GM23338 (cell line): ENCODE measurements at regions not wholly inside any gene's neighbourhood (a gene's known extent, or its start where the extent isn't known, plus 50 kb on each side); places are given as distances from the start of the nearest gene placed in this dataset.

Source experiments
- ATAC-seq: fragments of 200-7000 bp; cut with Tn5 transposase; 3 replicates; pipeline ENCODE4 v1.9.1; 2020
- DNase-seq: peaks from one replicate; pipeline ENCODE4 v3.0.0-alpha.2; 2015; ENCODE audit warnings: low spot score
- H2AFZ ChIP-seq: fragments of 200-600 bp; sonication (generic); 2 replicates; pipeline ENCODE4 v1.8.0; 2016; ENCODE audit warnings: antibody characterized with exemption, mild to moderate bottlenecking, moderate library complexity
- H3F3A ChIP-seq: fragments of 200-600 bp; sonication (generic); replicated peaks from 2 replicates; pipeline ENCODE4 v1.8.0; 2017; ENCODE audit warnings: antibody characterized with exemption, mixed run types, low read depth
- H3K27ac ChIP-seq: fragments of 200-600 bp; sonication (generic); 2 replicates; pipeline ENCODE4 v1.6.1; 2016; ENCODE audit warnings: low read depth
- H3K27me3 ChIP-seq: fragments of 200-600 bp; sonication (generic); 2 replicates; pipeline ENCODE4 v1.8.0; 2016; ENCODE audit warnings: mild to moderate bottlenecking, mixed run types, moderate library complexity; ENCODE audit not compliant: insufficient read depth
- H3K36me3 ChIP-seq: fragments of 200-600 bp; sonication (generic); 2 replicates; pipeline ENCODE4 v1.8.0; 2016; ENCODE audit warnings: mild to moderate bottlenecking; ENCODE audit not compliant: insufficient read depth
- H3K4me1 ChIP-seq: fragments of 200-600 bp; sonication (generic); 2 replicates; pipeline ENCODE4 v1.8.0; 2016; ENCODE audit warnings: mild to moderate bottlenecking, moderate library complexity; ENCODE audit not compliant: insufficient read depth
- H3K4me2 ChIP-seq: fragments of 200-600 bp; sonication (generic); 2 replicates; pipeline ENCODE4 v1.7.1; 2017; ENCODE audit warnings: mixed run types
- H3K4me3 ChIP-seq: fragments of 200-600 bp; sonication (generic); 2 replicates; pipeline ENCODE4 v1.6.1; 2016; ENCODE audit warnings: mixed run types
- H3K79me2 ChIP-seq: fragments of 200-600 bp; sonication (generic); replicated peaks from 2 replicates; pipeline ENCODE4 v1.8.0; 2017; ENCODE audit warnings: mild to moderate bottlenecking; ENCODE audit not compliant: insufficient read depth
- H3K9me2 ChIP-seq: fragments of 200-600 bp; sonication (generic); 2 replicates; pipeline ENCODE4 v1.8.0; 2017; ENCODE audit not compliant: insufficient read depth
- H4K20me1 ChIP-seq: fragments of 200-600 bp; sonication (generic); replicated peaks from 2 replicates; pipeline ENCODE4 v1.8.0; 2017; ENCODE audit warnings: mild to moderate bottlenecking; ENCODE audit not compliant: insufficient read depth
- H3K27ac Mint-ChIP-seq: 2 replicates; pipeline ENCODE4 v1.8.0; 2020; ENCODE audit warnings: inconsistent platforms, mild to moderate bottlenecking, moderate library complexity, mixed read lengths
- H3K27me3 Mint-ChIP-seq: 3 replicates; pipeline ENCODE4 v1.8.0; 2022; ENCODE audit warnings: low read depth, mild to moderate bottlenecking, moderate library complexity, mixed read lengths, inconsistent platforms; ENCODE audit not compliant: insufficient read depth, poor library complexity
- H3K36me3 Mint-ChIP-seq: 3 replicates; pipeline ENCODE4 v1.8.0; 2021; ENCODE audit warnings: low read depth, mild to moderate bottlenecking, inconsistent platforms, moderate library complexity, mixed read lengths
- H3K4me1 Mint-ChIP-seq: 3 replicates; pipeline ENCODE4 v1.8.0; 2020; ENCODE audit warnings: mild to moderate bottlenecking, inconsistent platforms, mixed read lengths
- H3K4me3 Mint-ChIP-seq: 3 replicates; pipeline ENCODE4 v1.8.0; 2021; ENCODE audit warnings: moderate library complexity, mild to moderate bottlenecking, inconsistent platforms, mixed read lengths
- H3K9me3 Mint-ChIP-seq: 3 replicates; pipeline ENCODE4 v1.8.0; 2020; ENCODE audit warnings: moderate library complexity, mild to moderate bottlenecking, inconsistent platforms, mixed read lengths
- CREB1 ChIP-seq: fragments of 250-450 bp; sonication (Bioruptor Pico); IDR thresholded peaks from 2 replicates; pipeline ENCODE4 v1.5.0; 2020; ENCODE audit warnings: low read depth, mild to moderate bottlenecking, moderate library complexity
- CTCF ChIP-seq, 2 experiments: fragments of 200-600 bp in 1 of 2; sonication (generic) in 1 of 2; conservative IDR thresholded peaks; 2 replicates each; pipeline versions ENCODE4 v1.5.1 to v1.6.1; 2016 to 2017; ENCODE audit warnings: antibody characterized with exemption in 2 of 2, low read depth in 2 of 2, mild to moderate bottlenecking in 2 of 2, moderate library complexity in 1 of 2
- ETS1 ChIP-seq: IDR thresholded peaks from 2 replicates; pipeline ENCODE4 v1.6.1; 2016; ENCODE audit warnings: antibody characterized with exemption
- EZH2 ChIP-seq: fragments of 200-600 bp; sonication (generic); IDR thresholded peaks from one replicate; pipeline ENCODE4 v1.8.0; 2017; ENCODE audit warnings: antibody characterized with exemption, mild to moderate bottlenecking, low read depth; ENCODE audit not compliant: unreplicated experiment
- EZH2phosphoT487 ChIP-seq: fragments of 200-600 bp; sonication (generic); IDR thresholded peaks from one replicate; pipeline ENCODE4 v1.8.1; 2018; ENCODE audit warnings: antibody characterized with exemption; ENCODE audit not compliant: unreplicated experiment
- JUNB ChIP-seq: IDR thresholded peaks from one replicate; pipeline ENCODE4 v1.6.1; 2016; ENCODE audit warnings: antibody characterized with exemption; ENCODE audit not compliant: unreplicated experiment
- NANOG ChIP-seq: IDR thresholded peaks from 2 replicates; pipeline ENCODE4 v1.6.1; 2016; ENCODE audit warnings: antibody characterized with exemption, borderline replicate concordance
- POLR2AphosphoS5 ChIP-seq: IDR thresholded peaks from 2 replicates; pipeline ENCODE4 v1.6.1; 2016; ENCODE audit warnings: antibody characterized with exemption, low read depth
- REST ChIP-seq: IDR thresholded peaks from one replicate; pipeline ENCODE4 v1.6.1; 2018; ENCODE audit warnings: antibody characterized with exemption; ENCODE audit not compliant: unreplicated experiment
- STAT1 ChIP-seq: IDR thresholded peaks from one replicate; pipeline ENCODE4 v1.6.1; 2016; ENCODE audit warnings: antibody characterized with exemption; ENCODE audit not compliant: unreplicated experiment
- ZNF114 ChIP-seq: fragments of 250-450 bp; sonication (Bioruptor Pico); IDR thresholded peaks from 2 replicates; pipeline ENCODE4 v1.5.0; 2020; ENCODE audit warnings: mild to moderate bottlenecking, moderate library complexity
- ZNF331 ChIP-seq: fragments of 250-450 bp; sonication (Bioruptor Pico); IDR thresholded peaks from 2 replicates; pipeline ENCODE4 v1.5.0; 2020; ENCODE audit warnings: low read depth, mild to moderate bottlenecking, moderate library complexity

- H4K20me1 ChIP-seq: no peaks in the 10 kb centered on the region
- H3K4me3 Mint-ChIP-seq: no peak overlapping the region
- DNase-seq (no peak), ATAC-seq (no peak)
- no peaks in the 10 kb centered on the region for H3K9me2 ChIP-seq
- H3F3A ChIP-seq: no peaks in the 10 kb centered on the region
- H3K4me1 ChIP-seq: no peaks in the 10 kb centered on the region
- H3K79me2 ChIP-seq: no peaks in the 10 kb centered on the region
- H3K9me3 Mint-ChIP-seq: no peaks in the 10 kb centered on the region
- no peak overlapping the region for H3K27ac ChIP-seq
- no peaks in the 10 kb centered on the region for H3K36me3 ChIP-seq
- H3K4me2 ChIP-seq: no peak overlapping the region
- H2AFZ ChIP-seq: no peak overlapping the region
- no peaks in the 10 kb centered on the region for H3K27me3 ChIP-seq
- H3K27ac Mint-ChIP-seq: no peak overlapping the region
- H3K4me1 Mint-ChIP-seq: no peaks in the 10 kb centered on the region
- TF ChIP-seq REST: no peak
- no peak for TF ChIP-seq JUNB
- no peak for TF ChIP-seq STAT1
- no peak for TF ChIP-seq POLR2AphosphoS5
- no peak for TF ChIP-seq ZNF331 (CRISPR knock-in tag)
- no peak for TF ChIP-seq EZH2
- TF ChIP-seq CTCF (conservative IDR thresholded peaks at IDR 0.05; ENCODE audit: low read depth in 2 of 2): no peak
- no peak for TF ChIP-seq EZH2phosphoT487
- TF ChIP-seq NANOG: no peak
- TF ChIP-seq CREB1 (CRISPR knock-in tag): no peak
- no peak for TF ChIP-seq ETS1
- no peak for TF ChIP-seq ZNF114
- H3K36me3 Mint-ChIP-seq: no peaks in the 10 kb centered on the region
- H3K27me3 Mint-ChIP-seq: peaks cover 1% of the 10 kb centered on the region
- H3K4me3 ChIP-seq: no peak overlapping the region
These were observed 87.4 kb upstream of the SOX4 start for GRCh38 chr6:21506126-21506525.
